ENCODE measurements at regions not wholly inside any gene's neighbourhood (a gene's known extent, or its start where the extent isn't known, plus 50 kb on each side); places are given as distances from the start of the nearest gene placed in this dataset.

DNA sequence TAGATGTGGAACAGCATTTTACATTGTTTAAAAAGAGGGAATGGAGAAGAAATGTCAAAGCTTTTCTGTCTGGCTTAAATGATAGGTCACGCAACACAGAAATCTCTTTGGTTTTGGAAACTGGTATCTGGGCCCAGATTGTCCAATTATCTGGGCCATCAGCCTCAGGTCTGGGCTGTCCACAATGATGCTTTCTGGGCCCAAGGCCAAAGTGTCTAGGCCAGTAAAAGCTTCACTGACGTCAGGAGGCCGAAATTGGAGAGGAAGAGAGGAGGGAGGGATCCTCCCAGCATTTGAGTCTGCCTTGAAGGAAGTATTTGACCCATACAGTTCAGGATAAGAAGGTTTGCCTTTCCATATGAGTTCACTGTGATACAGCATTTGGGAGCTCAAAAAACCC is 60.7 kb upstream of the ALDH1A3 start:
- DNase-seq (ENCODE audit: low read depth): no peak

GRCh38 chr15:100820528-100820927 is 59.1 kb upstream of the ALDH1A3 start:
- DNase-seq (ENCODE audit: low read depth): no peak

DNA sequence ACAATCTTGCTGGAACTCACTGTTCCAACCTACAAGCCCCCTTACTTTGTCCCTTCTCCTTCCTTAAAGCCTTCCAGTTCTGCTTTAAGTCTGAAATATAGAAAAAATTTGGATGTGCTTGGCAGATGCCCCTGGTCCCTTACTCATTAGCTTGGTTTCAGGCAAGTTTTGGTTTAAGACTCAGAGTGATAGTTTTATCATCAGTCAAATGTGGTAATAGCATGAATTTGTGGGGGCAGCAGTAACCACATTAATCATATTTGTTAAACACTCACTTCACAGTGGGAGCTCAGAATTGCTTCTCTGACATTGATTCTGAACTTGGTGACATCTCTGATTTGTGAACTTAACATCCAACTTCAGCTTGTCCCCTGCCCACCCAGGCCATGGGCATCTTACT is 58.3 kb upstream of the ALDH1A3 start:
- no peak for DNase-seq (ENCODE audit: low read depth)

GRCh38 chr15:100824211-100824610 is 55.4 kb upstream of the ALDH1A3 start:
- no peak for DNase-seq (ENCODE audit: low read depth)

- no peak for DNase-seq (ENCODE audit: low read depth)
Measured at GRCh38 chr15:100829457-100829856, 50.2 kb upstream of the ALDH1A3 start.

All from HS-27A (cell line).